Heart left ventricle (tissue), 16 donors: ENCODE measurements at regions not wholly inside any gene's neighbourhood (a gene's known extent, or its start where the extent isn't known, plus 50 kb on each side); places are given as distances from the start of the nearest gene placed in this dataset.

Experiments used
- ATAC-seq, 4 donors: fragments of 200-7000 bp; cut with Tn5 transposase; one replicate each; pipeline ENCODE4 v1.9.1; 2020 to 2022; ENCODE audit warnings: moderate library complexity in 4 of 4, mild to moderate bottlenecking in 3 of 4, moderate number of reproducible peaks in 1 of 4
- DNase-seq, 5 donors: peaks; one replicate each; pipeline ENCODE4 v3.0.0-alpha.2; 2020
- H3K27ac ChIP-seq, 12 donors: fragments of 200-600 bp; sonication (generic) in 4 of 12; one replicate each; pipeline versions ENCODE4 v1.5.0 to v1.8.0; 2016 to 2022; ENCODE audit warnings: mild to moderate bottlenecking in 2 of 12
- H3K27me3 ChIP-seq, 9 donors: fragments of 200-600 bp; sonication (generic) in 2 of 9; one replicate each; pipeline versions ENCODE4 v1.5.1 to v1.8.0; 2016 to 2022; ENCODE audit warnings: mild to moderate bottlenecking in 3 of 9
- H3K36me3 ChIP-seq, 9 donors: fragments of 200-600 bp; sonication (generic) in 2 of 9; one replicate each; pipeline versions ENCODE4 v1.5.0 to v1.8.0; 2018 to 2022; ENCODE audit warnings: mild to moderate bottlenecking in 2 of 9
- H3K4me1 ChIP-seq, 12 donors: fragments of 200-600 bp; sonication (generic) in 4 of 12; one replicate each; pipeline versions ENCODE4 v1.5.0 to v1.8.0; 2016 to 2022; ENCODE audit warnings: mild to moderate bottlenecking in 3 of 12
- H3K4me3 ChIP-seq, 12 donors: fragments of 200-600 bp; sonication (generic) in 4 of 12; one replicate each; pipeline versions ENCODE4 v1.5.0 to v1.8.0; 2017 to 2022; ENCODE audit warnings: mild to moderate bottlenecking in 9 of 12, moderate library complexity in 4 of 12
- H3K9me3 ChIP-seq, 12 donors: fragments of 200-600 bp; sonication (generic) in 4 of 12; one replicate each; pipeline versions ENCODE4 v1.5.0 to v1.8.0; 2016 to 2022; ENCODE audit warnings: mild to moderate bottlenecking in 1 of 12
- CTCF ChIP-seq, 12 donors: fragments of 200-600 bp; sonication (generic) in 4 of 12; IDR thresholded peaks; one replicate each; pipeline versions ENCODE4 v1.5.0 to v1.8.0; 2018 to 2022; ENCODE audit warnings: antibody characterized with exemption in 12 of 12, mild to moderate bottlenecking in 5 of 12
- POLR2A ChIP-seq, 2 donors: fragments of 450-650 bp; IDR thresholded peaks; one replicate each; pipeline ENCODE4 v1.6.1; 2017; ENCODE audit warnings: antibody characterized with exemption in 2 of 2, mild to moderate bottlenecking in 2 of 2, moderate library complexity in 2 of 2
- WGBS, 4 donors: extraction: QIAGEN DNeasy Blood & Tissue Kit in 2 of 4; methylation state at CpG; one replicate each; pipeline versions ENCODE4 v1.1.5 to v1.1.7; 2013 to 2018; 5-methylcytosine and 5-hydroxymethylcytosine counted together
- intact Hi-C, 10 donors: fragments of 100-400 bp; cut with DNase I; formaldehyde crosslinking; loops; one replicate each; pipeline versions ENCODE4 v1.11.1 to v1.14.2; 2022
- donor health status: ischemic (EF 13 %, LVEDD 7.1; RV severe dilation, severe dysfunction).
- donor health status: healthy with polysubstance abuse.
- donor health status: DM: no; HTN: yes; CAD: no.
- donor health status: DM: no; HTN: no; CAD: no.
- donor health status: ischemic (EF 25% LVEDD 6.9; RV normal size, moderate dysfunction).
- donor health status: ischemic (EF 25% LVEDD 5.7; RV mildly dilated, moderate dysfunction).
- donor health status: healthy.
- donor health status: DM: yes; HTN: yes; CAD: no.
- donor health status: ischemic (EF 35%, LVEDD 5.7; RV mildly dilated, moderate dysfunction).
- donor health status: nonischemic (EF 11% LVEDD 7.7; RV severe dilation, severe dysfunction).
- donor health status: DM: yes; HTN: yes; CAD: no.
- donor health status: PGD.
- donor health status: ischemic (EF 29% LVEDD 5.4; RV normal size, mild dysfunction).
- donor health status: nonischemic (EF 23%, LVEDD 6.1; RV moderate dilation, normal function).

DNA sequence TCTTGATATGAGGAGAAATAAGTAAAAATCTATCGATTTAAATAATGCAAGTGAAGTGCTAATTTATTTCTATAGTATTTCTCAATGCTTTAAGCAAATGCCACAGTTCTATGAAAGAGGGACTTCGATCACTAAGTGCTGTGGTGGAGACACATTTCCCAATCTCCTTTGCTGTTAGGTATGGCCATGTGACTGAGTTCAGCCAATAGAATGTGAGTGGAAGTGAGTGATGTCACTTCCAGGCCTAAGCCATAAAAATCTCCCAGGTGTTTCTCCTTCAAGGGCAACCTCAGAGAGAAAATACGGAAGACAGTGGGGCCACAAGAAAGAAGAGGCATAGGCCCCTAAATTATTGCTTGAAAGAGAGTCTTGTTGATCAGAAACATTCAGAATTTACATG lies 100.3 kb upstream of the ANKH start:
- H3K4me1 ChIP-seq, result no peaks in the 10 kb centered on the region
- ATAC-seq (no peak), DNase-seq (no peak)
- no peak for TF ChIP-seq CTCF (IDR thresholded peaks at IDR 0.05)
- no peak for TF ChIP-seq POLR2A (IDR thresholded peaks at IDR 0.05)
- intact Hi-C loops, result no loop called here
- no peaks in the 10 kb centered on the region for H3K27me3 ChIP-seq
- no peaks in the 10 kb centered on the region for H3K9me3 ChIP-seq
- WGBS, 4 donors, result 96 to 99% (median 97%) methylated on average over 3 of the region's 3 CpGs
- no peaks in the 10 kb centered on the region for H3K36me3 ChIP-seq
- no peak overlapping the region for H3K27ac ChIP-seq
- H3K4me3 ChIP-seq, result no peak overlapping the region

DNA sequence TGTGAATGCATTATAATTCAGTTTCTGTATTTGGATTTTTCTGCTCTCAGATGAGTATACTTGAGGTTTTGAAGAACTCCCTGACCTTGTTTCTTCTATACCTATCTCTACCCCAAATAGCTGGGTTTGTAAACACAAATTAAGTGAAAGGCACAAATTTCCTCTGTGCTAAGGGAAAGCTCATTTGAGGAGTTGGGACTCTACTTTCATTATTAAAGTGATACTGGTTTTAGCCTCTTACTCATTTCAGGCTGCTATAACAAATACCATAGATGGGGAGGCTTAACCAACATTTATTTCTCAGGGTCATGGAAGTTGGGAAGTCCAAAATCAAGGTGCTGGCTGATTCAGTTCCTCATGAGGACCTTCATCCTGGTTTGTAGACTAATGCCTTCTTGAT lies 97.2 kb upstream of the ANKH start:
- TF ChIP-seq CTCF (IDR thresholded peaks at IDR 0.05) (no peak), POLR2A (IDR thresholded peaks at IDR 0.05) (no peak)
- Histone ChIP-seq H3K36me3 (no peaks in the 10 kb centered on the region), H3K27me3 (no peaks in the 10 kb centered on the region), H3K27ac (no peak overlapping the region), H3K4me3 (no peak overlapping the region), H3K4me1 (no peaks in the 10 kb centered on the region), H3K9me3 (no peaks in the 10 kb centered on the region)
- ATAC-seq (no peak), DNase-seq (no peak)
- intact Hi-C loops, result no loop called here

- DNase-seq (no peak), ATAC-seq (no peak)
- WGBS, 4 donors, result 91 to 95% (median 92%) methylated on average over 6 of the region's 6 CpGs
- Histone ChIP-seq H3K27ac (no peak overlapping the region), H3K4me1 (no peaks in the 10 kb centered on the region), H3K9me3 (no peaks in the 10 kb centered on the region), H3K36me3 (no peaks in the 10 kb centered on the region), H3K4me3 (no peak overlapping the region), H3K27me3 (no peaks in the 10 kb centered on the region)
- TF ChIP-seq POLR2A (IDR thresholded peaks at IDR 0.05) (no peak), CTCF (IDR thresholded peaks at IDR 0.05) (no peak)
- intact Hi-C loops, result no loop called here
Measured at GRCh38 chr5:14967166-14967565, 95.6 kb upstream of the ANKH start.

- Histone ChIP-seq H3K27me3 (no peaks in the 10 kb centered on the region), H3K9me3 (no peaks in the 10 kb centered on the region), H3K36me3 (no peaks in the 10 kb centered on the region), H3K27ac (no peak overlapping the region), H3K4me3 (no peak overlapping the region), H3K4me1 (no peaks in the 10 kb centered on the region)
- intact Hi-C loops, result no loop called here
- 58 to 69% (median 63%) methylated on average over 1 of the region's 1 CpG for WGBS, 4 donors
- TF ChIP-seq POLR2A (IDR thresholded peaks at IDR 0.05), result no peak
- no peak for TF ChIP-seq CTCF (IDR thresholded peaks at IDR 0.05)
- ATAC-seq (no peak), DNase-seq (no peak)
Measured at GRCh38 chr5:14965815-14966214, 94.2 kb upstream of the ANKH start.
